ENCODE measurements at regions not wholly inside any gene's neighbourhood (a gene's known extent, or its start where the extent isn't known, plus 50 kb on each side); places are given as distances from the start of the nearest gene placed in this dataset.

- TF ChIP-seq TSHZ2 (CRISPR knock-in tag; IDR thresholded peaks at IDR 0.05), result no peak
- no peak for TF ChIP-seq GLIS3 (CRISPR knock-in tag; IDR thresholded peaks at IDR 0.05)
- TF ChIP-seq PATZ1 (CRISPR knock-in tag; IDR thresholded peaks at IDR 0.05; ENCODE audit: borderline replicate concordance), result no peak
- no peak for TF ChIP-seq TOX (CRISPR knock-in tag; IDR thresholded peaks at IDR 0.05; ENCODE audit: borderline replicate concordance)
These were observed 172.7 kb downstream of the GABRG1 start for GRCh38 chr4:45951153-45951552.

All from SK-N-SH treated with all-trans-retinoic acid at 6 μM for 48 hours (cell line).